Esophagus muscularis mucosa (tissue), 4 donors: ENCODE measurements at regions not wholly inside any gene's neighbourhood (a gene's known extent, or its start where the extent isn't known, plus 50 kb on each side); places are given as distances from the start of the nearest gene placed in this dataset.

Source experiments
- CTCF ChIP-seq, 3 experiments: fragments of 200-600 bp in 2 of 3; fragments of 450-650 bp in 1 of 3; sonication (generic) in 2 of 3; IDR thresholded peaks; one replicate each; pipeline ENCODE4 v1.5.1; 2017 to 2019; ENCODE audit warnings: antibody characterized with exemption in 3 of 3, mild to moderate bottlenecking in 2 of 3, moderate library complexity in 1 of 3
- EP300 ChIP-seq: sonication (generic); formaldehyde crosslinking; IDR thresholded peaks from one replicate; pipeline ENCODE4 v1.6.1; 2017; ENCODE audit warnings: antibody characterized with exemption
- POLR2A ChIP-seq: fragments of 450-650 bp; IDR thresholded peaks from one replicate; pipeline ENCODE4 v1.6.1; 2017; ENCODE audit warnings: antibody characterized with exemption, moderate library complexity, mild to moderate bottlenecking, low read depth
- POLR2AphosphoS5 ChIP-seq, 2 donors: sonication (generic); formaldehyde crosslinking; IDR thresholded peaks; one replicate each; pipeline ENCODE4 v1.6.1; 2017; ENCODE audit warnings: antibody characterized with exemption in 2 of 2

GRCh38 chr20:61014491-61014890 lies 237.6 kb upstream of the CDH4 start:
- no peak for TF ChIP-seq CTCF (IDR thresholded peaks at IDR 0.05)
- TF ChIP-seq POLR2AphosphoS5 (IDR thresholded peaks at IDR 0.05): no peak
- TF ChIP-seq EP300: no peak
- no peak for TF ChIP-seq POLR2A
